Stimulated activated naive CD8-positive, alpha-beta T cell treated with anti-CD3 and anti-CD28 coated beads, Interleukin-15, amount 100 ng/mL, for 72 hours (primary cell): ENCODE measurements at regions not wholly inside any gene's neighbourhood (a gene's known extent, or its start where the extent isn't known, plus 50 kb on each side); places are given as distances from the start of the nearest gene placed in this dataset.

Source experiments
- ATAC-seq: fragments of 150-1000 bp; cut with Tn5 transposase; 2 replicates; pipeline ENCODE4 v1.10.0; 2021; ENCODE audit warnings: mild to moderate bottlenecking, moderate library complexity
- DNase-seq, 2 donors: peaks; one replicate each; pipeline ENCODE4 v3.0.0; 2021 to 2022
- H3K27ac Mint-ChIP-seq, 2 donors: one replicate each; pipeline ENCODE4 v1.8.0; 2022; ENCODE audit warnings: mild to moderate bottlenecking in 2 of 2, mixed read lengths in 2 of 2, moderate library complexity in 2 of 2
- H3K27me3 Mint-ChIP-seq: one replicate; pipeline ENCODE4 v1.8.0; 2022; ENCODE audit warnings: mixed read lengths
- H3K4me1 Mint-ChIP-seq: one replicate; pipeline ENCODE4 v1.8.0; 2022; ENCODE audit warnings: mild to moderate bottlenecking, mixed read lengths
- H3K4me3 Mint-ChIP-seq, 2 donors: one replicate each; pipeline ENCODE4 v1.8.0; 2022; ENCODE audit warnings: mild to moderate bottlenecking in 2 of 2, mixed read lengths in 2 of 2, moderate library complexity in 1 of 2
- H3K9me3 Mint-ChIP-seq, 2 donors: one replicate each; pipeline ENCODE4 v1.8.0; 2022; ENCODE audit warnings: mixed read lengths in 2 of 2

- Mint-ChIP-seq H3K27ac (no peak overlapping the region), H3K4me3 (no peak overlapping the region), H3K27me3 (peaks cover 7% of the 10 kb centered on the region), H3K4me1 (no peaks in the 10 kb centered on the region), H3K9me3 (peaks cover 0 to 7% of the 10 kb centered on the region in 2 donors)
- DNase-seq (no peak), ATAC-seq (no peak)
Measured at GRCh38 chr4:100130964-100131363, 59.3 kb downstream of the DDIT4L start.

- Mint-ChIP-seq H3K9me3 (peaks cover 0 to 9% of the 10 kb centered on the region in 2 donors), H3K27me3 (peaks cover 7% of the 10 kb centered on the region), H3K27ac (no peak overlapping the region), H3K4me3 (no peak overlapping the region), H3K4me1 (no peaks in the 10 kb centered on the region)
- no peak for ATAC-seq
- no peak for DNase-seq
Measured at GRCh38 chr4:100130491-100130890, 59.8 kb downstream of the DDIT4L start.

GRCh38 chr4:100129774-100130173 lies 60.5 kb downstream of the DDIT4L start:
- Mint-ChIP-seq H3K9me3 (peaks cover under 1 to 16% of the 10 kb centered on the region in 2 donors), H3K27ac (no peak overlapping the region), H3K27me3 (peaks cover 7% of the 10 kb centered on the region), H3K4me3 (no peak overlapping the region), H3K4me1 (no peaks in the 10 kb centered on the region)
- DNase-seq: no peak
- ATAC-seq: no peak

- Mint-ChIP-seq H3K4me3 (no peak overlapping the region), H3K27ac (no peak overlapping the region), H3K4me1 (no peaks in the 10 kb centered on the region), H3K9me3 (peaks cover 4 to 16% of the 10 kb centered on the region in 2 donors), H3K27me3 (peaks cover 3% of the 10 kb centered on the region)
- ATAC-seq (no peak), DNase-seq (no peak)
Measured at GRCh38 chr4:100128338-100128737, 61.9 kb downstream of the DDIT4L start.

- H3K4me3 Mint-ChIP-seq: no peak overlapping the region
- H3K9me3 Mint-ChIP-seq: peaks cover 4 to 14% of the 10 kb centered on the region in 2 donors
- ATAC-seq (no peak), DNase-seq (no peak)
- no peaks in the 10 kb centered on the region for H3K27me3 Mint-ChIP-seq
- no peaks in the 10 kb centered on the region for H3K4me1 Mint-ChIP-seq
- no peak overlapping the region for H3K27ac Mint-ChIP-seq
Measured at GRCh38 chr4:100124715-100125114, 65.6 kb downstream of the DDIT4L start.

GRCh38 chr4:100118181-100118580 lies 72.1 kb downstream of the DDIT4L start:
- peaks cover 9% of the 10 kb centered on the region for H3K4me1 Mint-ChIP-seq
- H3K9me3 Mint-ChIP-seq: no peaks in the 10 kb centered on the region
- no peaks in the 10 kb centered on the region for H3K27me3 Mint-ChIP-seq
- ATAC-seq (no peak), DNase-seq (no peak)
- H3K4me3 Mint-ChIP-seq: no peak overlapping the region
- H3K27ac Mint-ChIP-seq: no peak overlapping the region

GRCh38 chr4:100117750-100118149 lies 72.5 kb downstream of the DDIT4L start:
- Mint-ChIP-seq H3K9me3 (no peaks in the 10 kb centered on the region), H3K27ac (no peak overlapping the region), H3K27me3 (no peaks in the 10 kb centered on the region), H3K4me3 (no peak overlapping the region), H3K4me1 (peaks cover 11% of the 10 kb centered on the region)
- DNase-seq (no peak), ATAC-seq (no peak)

GRCh38 chr4:100114909-100115308 lies 75.4 kb downstream of the DDIT4L start:
- H3K9me3 Mint-ChIP-seq: peaks cover 0 to 5% of the 10 kb centered on the region in 2 donors
- peaks cover 18% of the 10 kb centered on the region for H3K4me1 Mint-ChIP-seq
- no peaks in the 10 kb centered on the region for H3K27me3 Mint-ChIP-seq
- DNase-seq (no peak), ATAC-seq (no peak)
- no peak overlapping the region for H3K27ac Mint-ChIP-seq
- no peak overlapping the region for H3K4me3 Mint-ChIP-seq

- Mint-ChIP-seq H3K9me3 (peaks cover 0 to 7% of the 10 kb centered on the region in 2 donors), H3K4me3 (no peak overlapping the region), H3K27ac (no peak overlapping the region), H3K4me1 (peaks cover 29% of the 10 kb centered on the region), H3K27me3 (no peaks in the 10 kb centered on the region)
- no peak for DNase-seq
- ATAC-seq: no peak
Measured at GRCh38 chr4:100113732-100114131, 76.5 kb downstream of the DDIT4L start.

GRCh38 chr4:100113096-100113495 lies 77.2 kb downstream of the DDIT4L start:
- no peak for DNase-seq
- Mint-ChIP-seq H3K27me3 (no peaks in the 10 kb centered on the region), H3K9me3 (peaks cover 0 to 7% of the 10 kb centered on the region in 2 donors), H3K4me1 (peaks cover 32% of the 10 kb centered on the region), H3K4me3 (no peak overlapping the region), H3K27ac (no peak overlapping the region)
- no peak for ATAC-seq

GRCh38 chr4:100109921-100110320 lies 80.3 kb downstream of the DDIT4L start:
- Mint-ChIP-seq H3K9me3 (peaks cover 0 to 7% of the 10 kb centered on the region in 2 donors), H3K27ac (no peak overlapping the region), H3K4me3 (no peak overlapping the region), H3K27me3 (no peaks in the 10 kb centered on the region), H3K4me1 (peaks cover 48% of the 10 kb centered on the region)
- DNase-seq (no peak), ATAC-seq (no peak)

- ATAC-seq: no peak
- no peak for DNase-seq
- peaks cover 0 to 7% of the 10 kb centered on the region in 2 donors for H3K9me3 Mint-ChIP-seq
- peaks cover 53% of the 10 kb centered on the region for H3K4me1 Mint-ChIP-seq
- H3K27ac Mint-ChIP-seq: no peak overlapping the region
- no peaks in the 10 kb centered on the region for H3K27me3 Mint-ChIP-seq
- no peak overlapping the region for H3K4me3 Mint-ChIP-seq
Measured at GRCh38 chr4:100108869-100109268, 81.4 kb downstream of the DDIT4L start.

- DNase-seq: peak; percentile 24 to 40
- peaks cover 0 to 7% of the 10 kb centered on the region in 2 donors for H3K9me3 Mint-ChIP-seq
- ATAC-seq: peak; percentile 98
- H3K4me3 Mint-ChIP-seq: peak overlapping the region; percentile 41 to 46
- no peak overlapping the region for H3K27ac Mint-ChIP-seq
- H3K27me3 Mint-ChIP-seq: no peaks in the 10 kb centered on the region
- peaks cover 45% of the 10 kb centered on the region for H3K4me1 Mint-ChIP-seq
Measured at GRCh38 chr4:100106982-100107381, 83.3 kb downstream of the DDIT4L start.

- Mint-ChIP-seq H3K4me1 (peaks cover 52% of the 10 kb centered on the region), H3K27me3 (no peaks in the 10 kb centered on the region), H3K4me3 (no peak overlapping the region), H3K27ac (no peak overlapping the region), H3K9me3 (no peaks in the 10 kb centered on the region)
- no peak for ATAC-seq
- no peak for DNase-seq
Measured at GRCh38 chr4:100103671-100104070, 86.6 kb downstream of the DDIT4L start.

- DNase-seq (no peak), ATAC-seq (peak; percentile 67)
- Mint-ChIP-seq H3K27ac (no peak overlapping the region), H3K9me3 (no peaks in the 10 kb centered on the region), H3K4me3 (peak overlapping the region; percentile 46), H3K4me1 (peaks cover 54% of the 10 kb centered on the region), H3K27me3 (no peaks in the 10 kb centered on the region)
Measured at GRCh38 chr4:100100985-100101384, 89.3 kb downstream of the DDIT4L start.

- Mint-ChIP-seq H3K27me3 (no peaks in the 10 kb centered on the region), H3K4me1 (peaks cover 62% of the 10 kb centered on the region)
- no peak for ATAC-seq
Measured at GRCh38 chr4:100099746-100100145, 90.5 kb downstream of the DDIT4L start.

GRCh38 chr4:100098681-100099080 lies 91.6 kb downstream of the DDIT4L start:
- Mint-ChIP-seq H3K27me3 (no peaks in the 10 kb centered on the region), H3K27ac (no peak overlapping the region), H3K4me3 (no peak overlapping the region), H3K9me3 (peaks cover 0 to 6% of the 10 kb centered on the region in 2 donors), H3K4me1 (peaks cover 67% of the 10 kb centered on the region)
- DNase-seq: no peak
- ATAC-seq: no peak

More at GRCh38 chr4:100099746-100100145, 90.5 kb downstream of the DDIT4L start:
- no peak for DNase-seq
- peaks cover 0 to 5% of the 10 kb centered on the region in 2 donors for H3K9me3 Mint-ChIP-seq
- H3K4me3 Mint-ChIP-seq: no peak overlapping the region
- H3K27ac Mint-ChIP-seq: no peak overlapping the region
